ENCODE measurements at regions not wholly inside any gene's neighbourhood (a gene's known extent, or its start where the extent isn't known, plus 50 kb on each side); places are given as distances from the start of the nearest gene placed in this dataset.
"Not testable (repeated sequence)": the region's sequence is repeated elsewhere in the genome, so short reads cannot be mapped to it uniquely, and the experiment has no call there.

DNA sequence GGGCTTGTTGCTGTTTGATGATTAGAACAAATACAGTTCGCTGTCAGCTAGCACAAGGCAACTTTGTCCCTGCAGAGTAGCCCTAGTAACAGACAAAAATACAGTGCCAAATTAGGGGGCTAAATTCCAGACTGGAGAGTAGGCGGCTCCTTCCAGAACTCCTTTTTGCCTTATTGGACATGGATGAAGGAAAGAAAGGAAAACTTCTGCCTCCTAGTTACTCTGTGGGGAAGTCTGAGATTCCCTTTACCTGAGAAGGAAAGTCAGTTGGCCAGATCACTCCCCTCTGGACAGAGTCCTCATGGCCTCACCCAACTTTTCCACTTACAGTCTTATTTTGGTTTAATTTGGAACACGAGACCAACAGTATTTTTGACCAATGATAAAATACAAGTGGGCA lies 140.5 kb upstream of the ADAMTS3 start:
- 48% methylated on average over 3 of the region's 3 CpGs for WGBS
- H3K9me3 ChIP-seq (ENCODE audit: control insufficient read depth, low read length) = no peaks in the 10 kb centered on the region
- ATAC-seq = no peak

GRCh38 chr4:72706684-72707083 lies 137.7 kb upstream of the ADAMTS3 start:
- no peaks in the 10 kb centered on the region for H3K9me3 ChIP-seq (ENCODE audit: control insufficient read depth, low read length)
- H3K4me3 ChIP-seq (ENCODE audit: low read length) = no peak overlapping the region
- intact Hi-C loops (cut with DNase I) = loop anchor here in 2 of 4 donors (10.0 kb wide), 2 partner anchors 308 to 318 kb away; no protein-coding TSS in a partner anchor
- H3K4me1 ChIP-seq (ENCODE audit: control insufficient read depth, insufficient read depth, low read length) = no peaks in the 10 kb centered on the region
- H3K27ac ChIP-seq (ENCODE audit: low read length) = no peak overlapping the region
- ATAC-seq (no peak), DNase-seq (no peak)
- no peaks in the 10 kb centered on the region for H3K27me3 ChIP-seq (ENCODE audit: control insufficient read depth, insufficient read depth)
- 65% methylated on average over 7 of the region's 7 CpGs for WGBS

More for the DNA sequence above, 140.5 kb upstream of the ADAMTS3 start:
- intact Hi-C loops (cut with DNase I) = loop anchor here in 2 of 4 donors (10.0 kb wide), 2 partner anchors 305 to 315 kb away; no protein-coding TSS in a partner anchor
- Histone ChIP-seq H3K4me1 (ENCODE audit: control insufficient read depth, insufficient read depth, low read length) (no peaks in the 10 kb centered on the region), H3K4me3 (ENCODE audit: low read length) (no peak overlapping the region), H3K27me3 (ENCODE audit: control insufficient read depth, insufficient read depth) (no peaks in the 10 kb centered on the region), H3K27ac (ENCODE audit: low read length) (no peak overlapping the region)
- no peak for DNase-seq

GRCh38 chr4:72704925-72705640 lies 136.1 kb upstream of the ADAMTS3 start:
- not testable (repeated sequence) for H3K9me3 ChIP-seq (ENCODE audit: control insufficient read depth, low read length); H3K27ac ChIP-seq (ENCODE audit: low read length); ATAC-seq; DNase-seq; H3K4me1 ChIP-seq (ENCODE audit: control insufficient read depth, insufficient read depth, low read length); H3K4me3 ChIP-seq (ENCODE audit: low read length); H3K27me3 ChIP-seq (ENCODE audit: control insufficient read depth, insufficient read depth)
- intact Hi-C loops (cut with DNase I) = loop anchor here in 2 of 4 donors (10.0 kb wide), 2 partner anchors 310 to 320 kb away; no protein-coding TSS in a partner anchor
- 73% methylated on average over 7 of the region's 7 CpGs for WGBS

- Histone ChIP-seq H3K27me3 (ENCODE audit: control insufficient read depth, insufficient read depth) (no peaks in the 10 kb centered on the region), H3K4me3 (ENCODE audit: low read length) (no peak overlapping the region), H3K27ac (ENCODE audit: low read length) (no peak overlapping the region), H3K9me3 (ENCODE audit: control insufficient read depth, low read length) (no peaks in the 10 kb centered on the region), H3K4me1 (ENCODE audit: control insufficient read depth, insufficient read depth, low read length) (no peaks in the 10 kb centered on the region)
- intact Hi-C loops (cut with DNase I) = loop anchor here in 2 of 4 donors (10.0 kb wide), 2 partner anchors 312 to 322 kb away; no protein-coding TSS in a partner anchor
- 68% methylated on average over 3 of the region's 3 CpGs for WGBS
- DNase-seq = no peak
- ATAC-seq = no peak
Observed at GRCh38 chr4:72702948-72703347, 133.9 kb upstream of the ADAMTS3 start.

GRCh38 chr4:72701987-72702819 lies 133.2 kb upstream of the ADAMTS3 start:
- ATAC-seq (peak; percentile 43 to 59), DNase-seq (no peak)
- WGBS = 21% methylated on average over 7 of the region's 7 CpGs
- Histone ChIP-seq H3K27me3 (ENCODE audit: control insufficient read depth, insufficient read depth) (no peaks in the 10 kb centered on the region), H3K27ac (ENCODE audit: low read length) (no peak overlapping the region), H3K9me3 (ENCODE audit: control insufficient read depth, low read length) (no peaks in the 10 kb centered on the region), H3K4me3 (ENCODE audit: low read length) (peak overlapping the region; percentile 48), H3K4me1 (ENCODE audit: control insufficient read depth, insufficient read depth, low read length) (no peaks in the 10 kb centered on the region)
- intact Hi-C loops (cut with DNase I) = loop anchor here in 2 of 4 donors (10.0 kb wide), 2 partner anchors 313 to 323 kb away; no protein-coding TSS in a partner anchor

GRCh38 chr4:72690771-72691170 lies 121.8 kb upstream of the ADAMTS3 start:
- 8% methylated on average over 1 of the region's 1 CpG for WGBS
- H3K27ac ChIP-seq (ENCODE audit: low read length) = no peak overlapping the region
- no peak for ATAC-seq
- H3K9me3 ChIP-seq (ENCODE audit: control insufficient read depth, low read length) = no peaks in the 10 kb centered on the region
- H3K4me1 ChIP-seq (ENCODE audit: control insufficient read depth, insufficient read depth, low read length) = no peaks in the 10 kb centered on the region
- H3K4me3 ChIP-seq (ENCODE audit: low read length) = no peak overlapping the region
- DNase-seq = no peak
- intact Hi-C loops (cut with DNase I) = no loop called here
- H3K27me3 ChIP-seq (ENCODE audit: control insufficient read depth, insufficient read depth) = no peaks in the 10 kb centered on the region

GRCh38 chr4:72689923-72690322 lies 120.9 kb upstream of the ADAMTS3 start:
- intact Hi-C loops (cut with DNase I) = no loop called here
- ATAC-seq = no peak
- no peak for DNase-seq
- WGBS = 67% methylated on average over 1 of the region's 1 CpG
- no peaks in the 10 kb centered on the region for H3K4me1 ChIP-seq (ENCODE audit: control insufficient read depth, insufficient read depth, low read length)
- no peak overlapping the region for H3K4me3 ChIP-seq (ENCODE audit: low read length)
- H3K27me3 ChIP-seq (ENCODE audit: control insufficient read depth, insufficient read depth) = no peaks in the 10 kb centered on the region
- no peak overlapping the region for H3K27ac ChIP-seq (ENCODE audit: low read length)
- H3K9me3 ChIP-seq (ENCODE audit: control insufficient read depth, low read length) = no peaks in the 10 kb centered on the region

GRCh38 chr4:72686390-72686789 lies 117.4 kb upstream of the ADAMTS3 start:
- H3K4me3 ChIP-seq (ENCODE audit: low read length); H3K27me3 ChIP-seq (ENCODE audit: control insufficient read depth, insufficient read depth); intact Hi-C loops (cut with DNase I); DNase-seq; H3K27ac ChIP-seq (ENCODE audit: low read length); H3K4me1 ChIP-seq (ENCODE audit: control insufficient read depth, insufficient read depth, low read length); H3K9me3 ChIP-seq (ENCODE audit: control insufficient read depth, low read length); ATAC-seq: not testable (repeated sequence)
- WGBS = 88% methylated on average over 2 of the region's 2 CpGs

DNA sequence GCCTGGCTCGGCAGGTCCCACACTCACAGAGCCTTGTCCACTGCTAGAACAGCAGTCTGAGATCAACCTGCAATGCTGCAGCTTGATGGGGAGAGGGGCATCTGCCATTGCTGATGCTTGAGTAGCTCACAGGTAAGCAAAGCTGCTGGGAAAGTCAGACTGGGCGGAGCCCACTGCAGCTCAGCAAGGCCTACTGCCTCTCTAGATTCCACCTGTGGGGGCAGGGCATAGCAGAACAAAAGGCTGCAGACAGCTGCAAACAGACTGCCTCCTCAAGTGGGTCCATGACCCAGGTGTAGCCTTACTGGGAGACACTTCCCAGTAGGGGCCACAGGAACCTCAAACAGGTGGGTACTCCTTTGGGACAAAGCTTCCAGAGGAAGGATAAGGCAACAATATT lies 110.6 kb upstream of the ADAMTS3 start:
- H3K27ac ChIP-seq (ENCODE audit: low read length) = no peak overlapping the region
- DNase-seq = no peak
- no peaks in the 10 kb centered on the region for H3K27me3 ChIP-seq (ENCODE audit: control insufficient read depth, insufficient read depth)
- intact Hi-C loops (cut with DNase I) = no loop called here
- H3K4me3 ChIP-seq (ENCODE audit: low read length) = no peak overlapping the region
- no peaks in the 10 kb centered on the region for H3K4me1 ChIP-seq (ENCODE audit: control insufficient read depth, insufficient read depth, low read length)
- 96% methylated on average over 2 of the region's 2 CpGs for WGBS
- no peak for ATAC-seq
- no peaks in the 10 kb centered on the region for H3K9me3 ChIP-seq (ENCODE audit: control insufficient read depth, low read length)

DNA sequence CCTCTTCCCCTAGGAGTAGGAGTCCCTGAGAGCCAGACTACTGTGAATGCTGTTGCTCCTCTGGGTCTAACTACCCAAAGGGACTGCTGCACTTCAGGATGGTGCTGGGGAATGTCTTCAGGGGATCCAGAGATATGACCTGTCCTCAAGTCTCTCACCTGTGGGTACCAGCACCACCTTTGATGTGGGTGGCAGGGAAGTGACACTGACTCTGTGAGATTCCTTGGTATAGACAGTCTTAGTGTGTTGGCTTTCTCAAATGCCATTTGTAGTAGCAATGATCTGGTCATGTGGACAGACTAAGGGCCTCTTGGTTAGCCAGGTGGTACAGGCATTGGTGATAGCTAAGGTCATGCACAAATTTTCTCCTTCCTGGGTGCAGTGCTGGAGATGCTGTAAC lies 108.9 kb upstream of the ADAMTS3 start:
- H3K27me3 ChIP-seq (ENCODE audit: control insufficient read depth, insufficient read depth) = no peaks in the 10 kb centered on the region
- intact Hi-C loops (cut with DNase I) = no loop called here
- DNase-seq (no peak), ATAC-seq (no peak)
- no peaks in the 10 kb centered on the region for H3K9me3 ChIP-seq (ENCODE audit: control insufficient read depth, low read length)
- H3K4me3 ChIP-seq (ENCODE audit: low read length) = no peak overlapping the region
- H3K4me1 ChIP-seq (ENCODE audit: control insufficient read depth, insufficient read depth, low read length) = no peaks in the 10 kb centered on the region
- H3K27ac ChIP-seq (ENCODE audit: low read length) = no peak overlapping the region

DNA sequence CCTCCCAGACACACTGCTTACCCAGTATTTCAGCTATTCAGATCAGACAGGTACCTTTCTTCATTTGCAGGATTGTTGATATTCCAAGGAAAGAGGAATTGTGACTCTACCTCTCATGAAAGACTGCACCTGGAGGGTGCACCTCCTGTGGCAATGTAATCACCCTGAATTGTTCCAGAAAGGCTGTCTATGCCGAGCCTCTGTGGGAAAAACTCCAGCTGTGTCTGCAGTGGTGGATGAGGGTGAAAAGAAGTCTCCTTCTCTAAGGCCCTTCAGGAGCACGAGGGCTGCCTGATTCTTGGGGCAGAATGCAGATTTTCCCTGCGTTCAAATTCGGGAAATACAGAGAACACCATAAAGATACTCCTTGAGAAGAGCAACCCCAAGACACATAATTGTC lies 108.2 kb upstream of the ADAMTS3 start:
- no peaks in the 10 kb centered on the region for H3K27me3 ChIP-seq (ENCODE audit: control insufficient read depth, insufficient read depth)
- DNase-seq (no peak), ATAC-seq (no peak)
- no peaks in the 10 kb centered on the region for H3K9me3 ChIP-seq (ENCODE audit: control insufficient read depth, low read length)
- H3K27ac ChIP-seq (ENCODE audit: low read length) = no peak overlapping the region
- no peak overlapping the region for H3K4me3 ChIP-seq (ENCODE audit: low read length)
- 84% methylated on average over 4 of the region's 4 CpGs for WGBS
- H3K4me1 ChIP-seq (ENCODE audit: control insufficient read depth, insufficient read depth, low read length) = no peaks in the 10 kb centered on the region
- intact Hi-C loops (cut with DNase I) = no loop called here
